ENCODE measurements at regions not wholly inside any gene's neighbourhood (a gene's known extent, or its start where the extent isn't known, plus 50 kb on each side); places are given as distances from the start of the nearest gene placed in this dataset.

GRCh38 chr20:33908336-33908735 is 85.4 kb upstream of the RALY start:
- TF ChIP-seq CTCF (IDR thresholded peaks at IDR 0.05; ENCODE audit: extremely low read depth, missing control alignments), result no peak

DNA sequence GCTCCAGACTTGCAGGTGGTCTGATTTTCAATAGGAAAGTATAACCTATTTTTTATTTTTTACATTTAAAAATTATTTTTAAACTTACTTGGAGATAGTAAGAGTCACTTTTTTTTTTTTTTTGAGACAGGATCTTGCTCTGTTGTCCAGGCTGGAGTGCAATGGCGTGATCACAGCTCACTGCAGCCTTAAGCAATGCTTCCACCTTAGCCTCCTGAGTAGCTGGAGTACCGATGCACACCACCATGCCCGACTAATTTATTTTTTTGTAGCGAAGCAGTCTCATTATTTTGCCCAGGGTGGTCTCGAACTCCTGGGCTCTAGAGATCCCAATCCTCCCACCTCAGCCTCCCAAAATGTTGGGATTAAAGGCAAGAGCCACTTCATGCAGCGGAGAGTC is 84.8 kb upstream of the RALY start:
- TF ChIP-seq CTCF (IDR thresholded peaks at IDR 0.05; ENCODE audit: extremely low read depth, missing control alignments), result no peak
- no peak for DNase-seq (ENCODE audit: low spot score)

More at GRCh38 chr20:33908336-33908735, 85.4 kb upstream of the RALY start:
- DNase-seq (ENCODE audit: low spot score), result no peak

DNA sequence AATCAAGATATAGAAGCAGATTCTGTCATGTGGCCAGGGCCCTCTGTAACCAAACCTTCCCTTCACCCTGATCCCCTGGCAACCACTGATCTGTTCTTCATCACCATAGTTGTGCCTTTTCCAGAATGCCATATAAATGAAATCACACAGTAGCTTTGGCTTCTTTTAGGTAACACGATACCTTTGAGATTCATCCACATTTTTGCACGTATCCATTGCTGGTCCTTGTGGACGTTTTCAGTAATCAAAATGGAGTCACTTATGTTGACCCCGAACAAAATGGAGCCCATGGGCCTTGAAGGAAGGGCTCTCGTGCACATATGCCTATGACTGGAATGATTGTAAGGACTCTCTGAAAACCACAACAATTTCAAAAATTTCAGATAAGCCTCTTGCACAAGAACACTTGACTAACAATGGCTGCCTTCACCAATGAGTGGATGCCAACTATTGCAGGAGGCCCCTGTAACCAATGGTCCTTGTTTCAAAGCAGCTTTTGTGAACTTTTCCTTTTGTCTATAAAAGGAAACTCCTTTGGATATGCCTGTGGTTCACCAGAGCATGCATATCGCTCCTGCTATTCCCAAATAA is 84.3 kb upstream of the RALY start:
- DNase-seq (ENCODE audit: low spot score), result no peak
- TF ChIP-seq CTCF (IDR thresholded peaks at IDR 0.05; ENCODE audit: extremely low read depth, missing control alignments), result no peak

- TF ChIP-seq CTCF (IDR thresholded peaks at IDR 0.05; ENCODE audit: extremely low read depth, missing control alignments), result no peak
- no peak for DNase-seq (ENCODE audit: low spot score)
Observed at GRCh38 chr20:33910056-33910455, 83.7 kb upstream of the RALY start.

DNA sequence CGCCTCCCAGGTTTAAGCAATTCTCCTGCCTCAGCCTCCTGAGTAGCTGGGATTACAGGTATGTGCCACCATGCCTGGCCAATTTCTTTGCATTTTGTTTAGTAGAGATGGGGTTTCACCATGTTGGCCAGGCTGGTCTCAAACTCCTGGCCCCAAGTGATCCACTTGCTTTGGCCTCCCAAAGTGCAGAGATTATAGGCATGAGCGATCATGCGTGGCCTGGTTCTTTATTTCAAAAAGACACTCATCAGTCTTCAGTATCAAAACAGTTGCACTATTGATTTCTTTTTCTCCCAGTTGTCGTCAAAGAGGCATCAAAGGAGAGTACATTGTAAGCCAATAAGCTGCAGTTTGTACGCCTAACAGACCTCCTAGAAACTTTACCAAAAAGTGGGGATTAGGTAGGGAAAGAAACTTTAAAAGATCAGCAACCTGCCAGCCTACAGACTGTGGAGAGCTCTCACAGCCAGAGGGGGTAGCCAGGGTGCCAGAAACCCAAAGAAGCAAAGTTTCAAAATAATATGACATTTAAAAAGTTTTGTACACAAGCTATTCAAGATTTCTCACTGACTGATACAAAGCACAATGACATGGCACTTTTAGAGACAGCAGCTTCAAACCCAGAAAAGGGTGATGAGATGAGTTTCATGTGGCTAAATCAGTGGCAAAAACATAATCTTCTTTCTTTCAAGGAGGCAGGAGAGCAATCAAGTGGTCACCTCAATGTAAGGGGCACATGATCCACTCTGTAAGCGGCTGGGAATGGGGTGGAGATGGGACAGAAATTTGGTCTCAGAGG is 83.0 kb upstream of the RALY start:
- TF ChIP-seq CTCF (IDR thresholded peaks at IDR 0.05; ENCODE audit: extremely low read depth, missing control alignments), result no peak
- no peak for DNase-seq (ENCODE audit: low spot score)

- no peak for TF ChIP-seq CTCF (IDR thresholded peaks at IDR 0.05; ENCODE audit: extremely low read depth, missing control alignments)
- DNase-seq (ENCODE audit: low spot score), result no peak
Observed at GRCh38 chr20:33914919-33915318, 78.8 kb upstream of the RALY start.

DNA sequence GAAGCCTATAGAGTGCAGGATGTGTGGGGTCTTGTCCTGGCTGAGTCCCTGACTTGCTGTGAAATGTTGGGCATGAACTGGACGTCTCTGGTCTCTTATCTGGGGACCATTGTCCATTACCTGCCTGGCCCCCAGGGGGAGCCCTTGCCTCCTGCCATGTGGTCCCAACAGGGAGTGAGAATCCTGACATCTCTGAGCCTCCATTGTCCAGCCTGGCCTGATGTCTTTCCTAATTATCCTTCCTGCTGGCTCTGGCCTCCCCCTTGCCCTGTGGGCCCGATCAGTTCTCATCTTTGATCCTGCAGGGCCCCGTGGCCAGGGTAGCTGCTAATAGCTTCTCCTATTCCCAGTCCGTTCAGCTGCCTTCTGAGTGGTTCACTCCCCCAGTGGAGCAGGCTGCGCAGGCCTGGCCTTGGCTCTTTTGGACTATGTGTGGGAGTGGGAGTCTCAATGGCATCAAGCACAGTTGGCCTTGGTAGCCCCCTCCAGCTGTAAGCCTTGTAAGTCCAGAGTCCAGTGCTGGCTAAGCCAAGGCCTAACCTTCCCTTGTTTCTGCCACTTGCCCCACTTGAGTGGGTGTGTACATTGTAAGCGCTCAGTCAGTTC is 77.9 kb upstream of the RALY start:
- peak; percentile 53 for TF ChIP-seq CTCF (IDR thresholded peaks at IDR 0.05; ENCODE audit: extremely low read depth, missing control alignments)
- DNase-seq (ENCODE audit: low spot score), result peak; percentile 58
